Omental fat pad (tissue), 3 donors: ENCODE measurements at regions not wholly inside any gene's neighbourhood (a gene's known extent, or its start where the extent isn't known, plus 50 kb on each side); places are given as distances from the start of the nearest gene placed in this dataset.

ENCODE experiments used
- ATAC-seq: fragments of 150-250 bp; one replicate; pipeline ENCODE4 v1.9.1; 2016; ENCODE audit warnings: mild to moderate bottlenecking, moderate library complexity; ENCODE audit not compliant: low FRiP score
- DNase-seq: peaks from one replicate; pipeline ENCODE4 v3.0.0-alpha.2; 2019; ENCODE audit warnings: low spot score
- CTCF ChIP-seq, 3 donors: fragments of 450-650 bp; IDR thresholded peaks; one replicate each; pipeline ENCODE4 v1.5.1; 2016 to 2017; ENCODE audit warnings: antibody characterized with exemption in 3 of 3, mild to moderate bottlenecking in 3 of 3, moderate library complexity in 2 of 3

DNA sequence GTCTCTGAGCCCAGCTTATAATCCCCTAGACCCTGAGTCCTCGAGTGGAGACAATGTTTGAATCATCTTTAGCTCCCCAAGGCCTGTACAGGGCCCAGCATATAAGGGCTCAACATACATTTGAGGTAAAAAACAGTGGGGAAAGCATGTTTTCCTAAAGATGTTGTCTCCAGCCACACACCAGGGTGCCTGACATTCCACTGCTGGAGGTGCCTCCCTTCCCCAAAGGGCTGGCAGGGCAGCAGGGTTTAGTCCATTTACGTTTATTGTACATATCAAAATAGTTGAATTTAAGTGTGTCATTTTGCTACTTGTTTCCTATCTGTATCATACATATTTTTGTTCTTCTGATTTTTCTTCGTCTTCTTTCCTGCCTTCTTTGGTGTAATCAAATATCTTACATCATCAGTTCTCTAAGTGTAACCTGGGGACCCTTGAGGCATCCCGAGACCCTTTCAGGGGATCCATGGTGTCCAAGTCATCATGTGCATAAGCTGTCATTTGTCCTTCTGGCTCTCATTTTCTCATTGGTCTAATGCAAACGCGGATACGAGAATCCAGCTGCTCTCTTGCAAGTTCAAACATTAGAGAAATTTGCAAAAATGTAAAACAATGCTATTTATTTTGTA lies 101.6 kb downstream of the PDGFA start:
- ATAC-seq: no peak
- no peak for DNase-seq
- no peak for TF ChIP-seq CTCF (IDR thresholded peaks at IDR 0.05)

- no peak for DNase-seq
- TF ChIP-seq CTCF (IDR thresholded peaks at IDR 0.05): no peak
- no peak for ATAC-seq
Observed at GRCh38 chr7:418636-419280, 100.9 kb downstream of the PDGFA start.

GRCh38 chr7:420142-421093 lies 99.2 kb downstream of the PDGFA start:
- TF ChIP-seq CTCF (IDR thresholded peaks at IDR 0.05): no peak
- ATAC-seq (no peak), DNase-seq (no peak)

GRCh38 chr7:421136-421991 lies 98.3 kb downstream of the PDGFA start:
- no peak for DNase-seq
- TF ChIP-seq CTCF (IDR thresholded peaks at IDR 0.05): no peak
- no peak for ATAC-seq

DNA sequence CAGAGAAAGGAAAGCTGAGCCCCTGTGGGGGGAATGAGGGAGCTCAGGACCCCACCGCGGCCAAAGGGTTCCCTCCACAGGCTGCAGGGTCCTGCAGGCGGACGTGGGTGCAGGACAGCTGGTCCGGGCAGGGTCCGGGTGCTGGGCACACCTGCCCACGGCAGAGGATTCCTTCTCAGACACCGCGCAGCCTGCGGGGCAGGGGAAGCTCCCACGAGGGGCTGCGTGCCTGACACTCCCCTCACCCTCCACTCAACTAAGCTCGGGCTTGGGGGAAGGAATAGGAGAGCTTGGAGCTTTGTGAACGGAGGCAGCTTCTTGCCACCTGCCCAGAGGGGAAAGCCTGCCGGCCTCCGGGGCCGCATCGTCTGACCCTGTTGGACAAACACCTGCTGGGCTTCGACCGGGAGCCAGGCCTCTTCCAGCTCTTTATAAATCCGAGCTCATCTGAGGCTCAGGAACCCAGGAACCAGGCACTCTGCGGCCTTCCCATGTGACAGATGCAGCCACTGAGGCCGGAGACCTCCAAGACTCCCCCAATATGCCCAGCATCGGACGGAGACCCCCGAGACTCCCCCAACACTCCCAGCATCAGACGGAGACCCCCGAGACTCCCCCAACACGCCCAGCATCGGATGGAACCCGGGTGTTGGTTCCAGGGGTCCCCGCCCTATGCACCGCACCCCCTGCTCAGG lies 97.3 kb downstream of the PDGFA start:
- DNase-seq: no peak
- no peak for ATAC-seq
- no peak for TF ChIP-seq CTCF (IDR thresholded peaks at IDR 0.05)

DNA sequence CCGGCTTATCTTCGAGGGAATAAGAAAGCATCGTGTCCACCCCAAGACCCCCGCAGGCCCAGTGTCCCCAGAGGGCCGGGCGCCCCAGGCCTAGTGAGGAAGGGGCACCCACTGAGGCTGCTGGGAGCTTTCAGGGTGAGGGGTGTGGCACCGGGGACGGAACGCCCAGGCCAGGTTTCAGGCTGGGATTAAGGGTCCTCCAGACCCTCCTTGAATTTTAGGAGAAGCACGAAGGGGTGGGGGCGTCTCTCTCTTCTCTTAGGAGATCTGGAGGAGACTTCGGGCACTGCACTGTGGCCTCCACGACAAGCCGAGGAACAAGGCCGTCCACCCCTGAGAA lies 96.8 kb downstream of the PDGFA start:
- no peak for ATAC-seq
- no peak for DNase-seq
- TF ChIP-seq CTCF (IDR thresholded peaks at IDR 0.05): no peak
